RWPE2 (cell line): ENCODE measurements at regions not wholly inside any gene's neighbourhood (a gene's known extent, or its start where the extent isn't known, plus 50 kb on each side); places are given as distances from the start of the nearest gene placed in this dataset.

Source experiments
- ATAC-seq: fragments of 200-7000 bp; cut with Tn5 transposase; 3 replicates; pipeline ENCODE4 v1.9.1; 2021; ENCODE audit warnings: low read depth
- DNase-seq: peaks from one replicate; pipeline ENCODE4 v3.0.0-alpha.2; 2020; ENCODE audit warnings: low spot score
- H3K27ac ChIP-seq: fragments of 450-650 bp; 2 replicates; pipeline ENCODE4 v1.5.1; 2017; ENCODE audit warnings: mild to moderate bottlenecking; ENCODE audit not compliant: poor library complexity, severe bottlenecking
- H3K27me3 ChIP-seq: fragments of 250-450 bp; sonication (Bioruptor Pico); 2 replicates; pipeline ENCODE4 v1.5.1; 2021; ENCODE audit warnings: mild to moderate bottlenecking, moderate library complexity; ENCODE audit not compliant: insufficient read depth, poor library complexity, severe bottlenecking
- H3K36me3 ChIP-seq: fragments of 250-450 bp; sonication (Bioruptor Pico); 2 replicates; pipeline ENCODE4 v1.5.1; 2020; ENCODE audit warnings: low read depth, mild to moderate bottlenecking, moderate library complexity
- H3K4me1 ChIP-seq: fragments of 250-450 bp; sonication (Bioruptor Pico); 2 replicates; pipeline ENCODE4 v1.5.1; 2021; ENCODE audit warnings: mild to moderate bottlenecking, moderate library complexity; ENCODE audit not compliant: insufficient read depth, poor library complexity, severe bottlenecking
- H3K4me3 ChIP-seq: fragments of 250-450 bp; sonication (Bioruptor Pico); 2 replicates; pipeline ENCODE4 v1.5.1; 2021; ENCODE audit warnings: mild to moderate bottlenecking, moderate library complexity; ENCODE audit not compliant: severe bottlenecking
- H3K9me3 ChIP-seq: fragments of 250-450 bp; sonication (Bioruptor Pico); 2 replicates; pipeline ENCODE4 v1.5.1; 2021; ENCODE audit warnings: mild to moderate bottlenecking, moderate library complexity; ENCODE audit not compliant: severe bottlenecking
- CTCF ChIP-seq: fragments of 450-650 bp; IDR thresholded peaks from one replicate; pipeline ENCODE4 v1.5.1; 2017; ENCODE audit warnings: mild to moderate bottlenecking, moderate library complexity; ENCODE audit not compliant: poor library complexity, severe bottlenecking

GRCh38 chr5:53173083-53173482 is 63.5 kb upstream of the MOCS2 start:
- TF ChIP-seq CTCF: no peak
- Histone ChIP-seq H3K9me3 (no peaks in the 10 kb centered on the region), H3K27me3 (no peaks in the 10 kb centered on the region), H3K4me1 (peaks cover 9% of the 10 kb centered on the region), H3K4me3 (no peak overlapping the region), H3K36me3 (no peaks in the 10 kb centered on the region), H3K27ac (no peak overlapping the region)
- ATAC-seq: no peak
- no peak for DNase-seq

GRCh38 chr5:53178830-53179229 is 69.3 kb upstream of the MOCS2 start:
- TF ChIP-seq CTCF: no peak
- Histone ChIP-seq H3K4me3 (no peak overlapping the region), H3K36me3 (no peaks in the 10 kb centered on the region), H3K4me1 (peaks cover 2% of the 10 kb centered on the region), H3K27ac (no peak overlapping the region), H3K27me3 (no peaks in the 10 kb centered on the region), H3K9me3 (no peaks in the 10 kb centered on the region)
- ATAC-seq: no peak
- no peak for DNase-seq

GRCh38 chr5:53179691-53180090 is 70.1 kb upstream of the MOCS2 start:
- H3K4me3 ChIP-seq: no peak overlapping the region
- TF ChIP-seq CTCF: no peak

GRCh38 chr5:53180538-53180937 is 71.0 kb upstream of the MOCS2 start:
- ATAC-seq (no peak), DNase-seq (no peak)
- Histone ChIP-seq H3K4me1 (peaks cover 2% of the 10 kb centered on the region), H3K9me3 (no peaks in the 10 kb centered on the region), H3K27ac (no peak overlapping the region), H3K27me3 (no peaks in the 10 kb centered on the region), H3K36me3 (no peaks in the 10 kb centered on the region), H3K4me3 (no peak overlapping the region)
- no peak for TF ChIP-seq CTCF

More at GRCh38 chr5:53179691-53180090, 70.1 kb upstream of the MOCS2 start:
- ATAC-seq: no peak
- no peak for DNase-seq
- H3K36me3 ChIP-seq: no peaks in the 10 kb centered on the region
- H3K4me1 ChIP-seq: peaks cover 2% of the 10 kb centered on the region
- H3K27me3 ChIP-seq: no peaks in the 10 kb centered on the region
- no peak overlapping the region for H3K27ac ChIP-seq
- H3K9me3 ChIP-seq: no peaks in the 10 kb centered on the region

DNA sequence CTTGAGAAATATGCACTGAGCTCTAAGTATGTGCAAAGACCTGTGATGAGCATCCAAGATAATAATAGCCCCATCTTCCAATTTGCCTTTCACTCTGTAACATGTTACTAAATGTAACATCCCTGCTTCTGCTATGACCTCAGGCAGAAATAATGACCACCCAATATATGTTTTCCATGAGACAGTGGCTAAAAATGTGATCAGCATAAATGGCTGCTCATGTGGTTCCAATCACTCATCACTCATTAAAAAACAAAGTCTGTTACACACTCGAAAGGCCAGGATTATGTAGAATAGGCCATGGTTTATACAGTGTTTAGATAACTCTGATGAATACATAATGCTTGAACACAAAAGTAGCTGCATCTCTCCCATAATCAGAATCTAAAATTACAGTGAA is 71.4 kb upstream of the MOCS2 start:
- Histone ChIP-seq H3K9me3 (no peaks in the 10 kb centered on the region), H3K4me3 (no peak overlapping the region), H3K4me1 (peaks cover 2% of the 10 kb centered on the region), H3K27ac (no peak overlapping the region), H3K36me3 (no peaks in the 10 kb centered on the region), H3K27me3 (no peaks in the 10 kb centered on the region)
- TF ChIP-seq CTCF: no peak
- DNase-seq: no peak
- no peak for ATAC-seq
